ENCODE measurements at regions not wholly inside any gene's neighbourhood (a gene's known extent, or its start where the extent isn't known, plus 50 kb on each side); places are given as distances from the start of the nearest gene placed in this dataset.

DNA sequence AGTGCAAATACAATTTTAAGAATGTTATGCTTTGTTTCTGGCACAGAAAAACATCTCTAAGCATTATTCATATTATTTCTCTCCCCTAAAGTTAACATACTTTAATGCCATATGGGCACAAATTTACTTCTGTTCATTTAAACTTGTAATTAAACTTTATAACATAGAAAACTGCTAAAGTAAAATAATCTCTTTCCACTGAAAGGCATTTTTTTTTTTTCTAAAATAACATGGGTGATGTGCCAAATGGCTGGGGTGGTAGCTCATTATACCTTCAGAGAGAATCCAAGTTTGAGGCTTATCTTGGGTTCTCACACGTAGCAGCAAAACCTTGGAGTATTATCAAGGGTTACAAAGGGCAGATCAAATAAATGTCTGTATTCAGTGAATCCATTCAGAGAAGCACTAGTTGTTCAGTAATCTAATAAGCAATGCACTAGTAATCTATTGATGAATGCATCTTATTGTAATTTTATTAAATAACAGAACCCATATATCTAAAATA lies 257.6 kb upstream of the POU5F2 start (continued):
- TF ChIP-seq, protein P1, sequence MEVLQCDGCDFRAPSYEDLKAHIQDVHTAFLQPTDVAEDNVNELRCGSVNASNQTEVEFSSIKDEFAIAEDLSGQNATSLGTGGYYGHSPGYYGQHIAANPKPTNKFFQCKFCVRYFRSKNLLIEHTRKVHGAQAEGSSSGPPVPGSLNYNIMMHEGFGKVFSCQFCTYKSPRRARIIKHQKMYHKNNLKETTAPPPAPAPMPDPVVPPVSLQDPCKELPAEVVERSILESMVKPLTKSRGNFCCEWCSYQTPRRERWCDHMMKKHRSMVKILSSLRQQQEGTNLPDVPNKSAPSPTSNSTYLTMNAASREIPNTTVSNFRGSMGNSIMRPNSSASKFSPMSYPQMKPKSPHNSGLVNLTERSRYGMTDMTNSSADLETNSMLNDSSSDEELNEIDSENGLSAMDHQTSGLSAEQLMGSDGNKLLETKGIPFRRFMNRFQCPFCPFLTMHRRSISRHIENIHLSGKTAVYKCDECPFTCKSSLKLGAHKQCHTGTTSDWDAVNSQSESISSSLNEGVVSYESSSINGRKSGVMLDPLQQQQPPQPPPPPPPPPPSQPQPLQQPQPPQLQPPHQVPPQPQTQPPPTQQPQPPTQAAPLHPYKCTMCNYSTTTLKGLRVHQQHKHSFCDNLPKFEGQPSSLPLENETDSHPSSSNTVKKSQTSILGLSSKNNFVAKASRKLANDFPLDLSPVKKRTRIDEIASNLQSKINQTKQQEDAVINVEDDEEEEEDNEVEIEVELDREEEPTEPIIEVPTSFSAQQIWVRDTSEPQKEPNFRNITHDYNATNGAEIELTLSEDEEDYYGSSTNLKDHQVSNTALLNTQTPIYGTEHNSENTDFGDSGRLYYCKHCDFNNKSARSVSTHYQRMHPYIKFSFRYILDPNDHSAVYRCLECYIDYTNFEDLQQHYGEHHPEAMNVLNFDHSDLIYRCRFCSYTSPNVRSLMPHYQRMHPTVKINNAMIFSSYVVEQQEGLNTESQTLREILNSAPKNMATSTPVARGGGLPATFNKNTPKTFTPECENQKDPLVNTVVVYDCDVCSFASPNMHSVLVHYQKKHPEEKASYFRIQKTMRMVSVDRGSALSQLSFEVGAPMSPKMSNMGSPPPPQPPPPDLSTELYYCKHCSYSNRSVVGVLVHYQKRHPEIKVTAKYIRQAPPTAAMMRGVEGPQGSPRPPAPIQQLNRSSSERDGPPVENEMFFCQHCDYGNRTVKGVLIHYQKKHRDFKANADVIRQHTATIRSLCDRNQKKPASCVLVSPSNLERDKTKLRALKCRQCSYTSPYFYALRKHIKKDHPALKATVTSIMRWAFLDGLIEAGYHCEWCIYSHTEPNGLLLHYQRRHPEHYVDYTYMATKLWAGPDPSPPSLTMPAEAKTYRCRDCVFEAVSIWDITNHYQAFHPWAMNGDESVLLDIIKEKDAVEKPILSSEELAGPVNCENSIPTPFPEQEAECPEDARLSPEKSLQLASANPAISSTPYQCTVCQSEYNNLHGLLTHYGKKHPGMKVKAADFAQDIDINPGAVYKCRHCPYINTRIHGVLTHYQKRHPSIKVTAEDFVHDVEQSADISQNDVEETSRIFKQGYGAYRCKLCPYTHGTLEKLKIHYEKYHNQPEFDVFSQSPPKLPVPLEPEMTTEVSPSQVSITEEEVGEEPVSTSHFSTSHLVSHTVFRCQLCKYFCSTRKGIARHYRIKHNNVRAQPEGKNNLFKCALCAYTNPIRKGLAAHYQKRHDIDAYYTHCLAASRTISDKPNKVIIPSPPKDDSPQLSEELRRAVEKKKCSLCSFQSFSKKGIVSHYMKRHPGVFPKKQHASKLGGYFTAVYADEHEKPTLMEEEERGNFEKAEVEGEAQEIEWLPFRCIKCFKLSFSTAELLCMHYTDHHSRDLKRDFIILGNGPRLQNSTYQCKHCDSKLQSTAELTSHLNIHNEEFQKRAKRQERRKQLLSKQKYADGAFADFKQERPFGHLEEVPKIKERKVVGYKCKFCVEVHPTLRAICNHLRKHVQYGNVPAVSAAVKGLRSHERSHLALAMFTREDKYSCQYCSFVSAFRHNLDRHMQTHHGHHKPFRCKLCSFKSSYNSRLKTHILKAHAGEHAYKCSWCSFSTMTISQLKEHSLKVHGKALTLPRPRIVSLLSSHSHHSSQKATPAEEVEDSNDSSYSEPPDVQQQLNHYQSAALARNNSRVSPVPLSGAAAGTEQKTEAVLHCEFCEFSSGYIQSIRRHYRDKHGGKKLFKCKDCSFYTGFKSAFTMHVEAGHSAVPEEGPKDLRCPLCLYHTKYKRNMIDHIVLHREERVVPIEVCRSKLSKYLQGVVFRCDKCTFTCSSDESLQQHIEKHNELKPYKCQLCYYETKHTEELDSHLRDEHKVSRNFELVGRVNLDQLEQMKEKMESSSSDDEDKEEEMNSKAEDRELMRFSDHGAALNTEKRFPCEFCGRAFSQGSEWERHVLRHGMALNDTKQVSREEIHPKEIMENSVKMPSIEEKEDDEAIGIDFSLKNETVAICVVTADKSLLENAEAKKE (CRISPR knock-in tag; IDR thresholded peaks at IDR 0.05): no peak
- TF ChIP-seq NANOG (IDR thresholded peaks at IDR 0.05; ENCODE audit: borderline replicate concordance) (no peak), EZH2phosphoT487 (IDR thresholded peaks at IDR 0.05; ENCODE audit: unreplicated experiment) (no peak)
- TF ChIP-seq, protein P2, sequence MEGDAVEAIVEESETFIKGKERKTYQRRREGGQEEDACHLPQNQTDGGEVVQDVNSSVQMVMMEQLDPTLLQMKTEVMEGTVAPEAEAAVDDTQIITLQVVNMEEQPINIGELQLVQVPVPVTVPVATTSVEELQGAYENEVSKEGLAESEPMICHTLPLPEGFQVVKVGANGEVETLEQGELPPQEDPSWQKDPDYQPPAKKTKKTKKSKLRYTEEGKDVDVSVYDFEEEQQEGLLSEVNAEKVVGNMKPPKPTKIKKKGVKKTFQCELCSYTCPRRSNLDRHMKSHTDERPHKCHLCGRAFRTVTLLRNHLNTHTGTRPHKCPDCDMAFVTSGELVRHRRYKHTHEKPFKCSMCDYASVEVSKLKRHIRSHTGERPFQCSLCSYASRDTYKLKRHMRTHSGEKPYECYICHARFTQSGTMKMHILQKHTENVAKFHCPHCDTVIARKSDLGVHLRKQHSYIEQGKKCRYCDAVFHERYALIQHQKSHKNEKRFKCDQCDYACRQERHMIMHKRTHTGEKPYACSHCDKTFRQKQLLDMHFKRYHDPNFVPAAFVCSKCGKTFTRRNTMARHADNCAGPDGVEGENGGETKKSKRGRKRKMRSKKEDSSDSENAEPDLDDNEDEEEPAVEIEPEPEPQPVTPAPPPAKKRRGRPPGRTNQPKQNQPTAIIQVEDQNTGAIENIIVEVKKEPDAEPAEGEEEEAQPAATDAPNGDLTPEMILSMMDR (conservative IDR thresholded peaks at IDR 0.05; ENCODE audit: low read depth in 2 of 2): no peak

DNA sequence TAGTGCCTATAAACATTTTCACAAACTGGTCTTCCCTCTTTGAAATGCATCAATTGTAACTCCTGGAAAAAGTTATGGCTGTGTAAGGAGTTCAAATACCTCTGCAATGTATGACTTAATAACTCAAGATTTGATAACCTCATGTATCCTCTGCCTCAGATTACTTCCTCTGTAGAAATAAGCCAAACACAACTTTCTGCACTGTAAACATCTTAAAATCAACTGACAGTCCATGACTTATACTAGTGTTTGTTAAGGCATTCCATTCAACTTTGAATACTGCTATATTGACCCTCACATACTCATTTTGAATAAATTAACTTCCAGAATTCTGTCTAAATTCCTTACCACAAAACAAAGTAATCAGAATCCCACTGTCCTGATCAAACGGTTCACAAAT lies 256.2 kb upstream of the POU5F2 start:
- no peak overlapping the region for H3K4me2 ChIP-seq
- no peaks in the 10 kb centered on the region for H3K4me1 Mint-ChIP-seq
- H3K27me3 Mint-ChIP-seq (ENCODE audit: insufficient read depth, low read depth, poor library complexity): no peaks in the 10 kb centered on the region
- no peak overlapping the region for H3K27ac ChIP-seq (ENCODE audit: low read depth)
- no peaks in the 10 kb centered on the region for H3K79me2 ChIP-seq (replicated peaks; ENCODE audit: insufficient read depth)
- H3K4me1 ChIP-seq (ENCODE audit: insufficient read depth): no peaks in the 10 kb centered on the region
- no peaks in the 10 kb centered on the region for H3K9me2 ChIP-seq (ENCODE audit: insufficient read depth)
- no peak overlapping the region for H3K4me3 ChIP-seq
- no peak overlapping the region for H3K4me3 Mint-ChIP-seq
- no peak overlapping the region for H2AFZ ChIP-seq
- H4K20me1 ChIP-seq (replicated peaks; ENCODE audit: insufficient read depth): no peaks in the 10 kb centered on the region
- no peaks in the 10 kb centered on the region for H3K9me3 Mint-ChIP-seq
- DNase-seq (ENCODE audit: low spot score) (no peak), ATAC-seq (no peak)
- no peaks in the 10 kb centered on the region for H3K27me3 ChIP-seq (ENCODE audit: insufficient read depth)
- H3K36me3 ChIP-seq (ENCODE audit: insufficient read depth): no peaks in the 10 kb centered on the region
- no peaks in the 10 kb centered on the region for H3F3A ChIP-seq (replicated peaks; ENCODE audit: low read depth)
- H3K36me3 Mint-ChIP-seq (ENCODE audit: low read depth): no peaks in the 10 kb centered on the region
- H3K27ac Mint-ChIP-seq: no peak overlapping the region
- TF ChIP-seq CREB1 (CRISPR knock-in tag; IDR thresholded peaks at IDR 0.05; ENCODE audit: low read depth): no peak
- TF ChIP-seq STAT1 (IDR thresholded peaks at IDR 0.05; ENCODE audit: unreplicated experiment): no peak
- no peak for TF ChIP-seq EZH2 (IDR thresholded peaks at IDR 0.05; ENCODE audit: low read depth, unreplicated experiment)
- TF ChIP-seq ZNF114 (CRISPR knock-in tag; IDR thresholded peaks at IDR 0.05): no peak
- TF ChIP-seq, protein P3, sequence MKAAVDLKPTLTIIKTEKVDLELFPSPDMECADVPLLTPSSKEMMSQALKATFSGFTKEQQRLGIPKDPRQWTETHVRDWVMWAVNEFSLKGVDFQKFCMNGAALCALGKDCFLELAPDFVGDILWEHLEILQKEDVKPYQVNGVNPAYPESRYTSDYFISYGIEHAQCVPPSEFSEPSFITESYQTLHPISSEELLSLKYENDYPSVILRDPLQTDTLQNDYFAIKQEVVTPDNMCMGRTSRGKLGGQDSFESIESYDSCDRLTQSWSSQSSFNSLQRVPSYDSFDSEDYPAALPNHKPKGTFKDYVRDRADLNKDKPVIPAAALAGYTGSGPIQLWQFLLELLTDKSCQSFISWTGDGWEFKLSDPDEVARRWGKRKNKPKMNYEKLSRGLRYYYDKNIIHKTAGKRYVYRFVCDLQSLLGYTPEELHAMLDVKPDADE (IDR thresholded peaks at IDR 0.05): no peak
- no peak for TF ChIP-seq JUNB (IDR thresholded peaks at IDR 0.05; ENCODE audit: unreplicated experiment)
- TF ChIP-seq, protein P4, sequence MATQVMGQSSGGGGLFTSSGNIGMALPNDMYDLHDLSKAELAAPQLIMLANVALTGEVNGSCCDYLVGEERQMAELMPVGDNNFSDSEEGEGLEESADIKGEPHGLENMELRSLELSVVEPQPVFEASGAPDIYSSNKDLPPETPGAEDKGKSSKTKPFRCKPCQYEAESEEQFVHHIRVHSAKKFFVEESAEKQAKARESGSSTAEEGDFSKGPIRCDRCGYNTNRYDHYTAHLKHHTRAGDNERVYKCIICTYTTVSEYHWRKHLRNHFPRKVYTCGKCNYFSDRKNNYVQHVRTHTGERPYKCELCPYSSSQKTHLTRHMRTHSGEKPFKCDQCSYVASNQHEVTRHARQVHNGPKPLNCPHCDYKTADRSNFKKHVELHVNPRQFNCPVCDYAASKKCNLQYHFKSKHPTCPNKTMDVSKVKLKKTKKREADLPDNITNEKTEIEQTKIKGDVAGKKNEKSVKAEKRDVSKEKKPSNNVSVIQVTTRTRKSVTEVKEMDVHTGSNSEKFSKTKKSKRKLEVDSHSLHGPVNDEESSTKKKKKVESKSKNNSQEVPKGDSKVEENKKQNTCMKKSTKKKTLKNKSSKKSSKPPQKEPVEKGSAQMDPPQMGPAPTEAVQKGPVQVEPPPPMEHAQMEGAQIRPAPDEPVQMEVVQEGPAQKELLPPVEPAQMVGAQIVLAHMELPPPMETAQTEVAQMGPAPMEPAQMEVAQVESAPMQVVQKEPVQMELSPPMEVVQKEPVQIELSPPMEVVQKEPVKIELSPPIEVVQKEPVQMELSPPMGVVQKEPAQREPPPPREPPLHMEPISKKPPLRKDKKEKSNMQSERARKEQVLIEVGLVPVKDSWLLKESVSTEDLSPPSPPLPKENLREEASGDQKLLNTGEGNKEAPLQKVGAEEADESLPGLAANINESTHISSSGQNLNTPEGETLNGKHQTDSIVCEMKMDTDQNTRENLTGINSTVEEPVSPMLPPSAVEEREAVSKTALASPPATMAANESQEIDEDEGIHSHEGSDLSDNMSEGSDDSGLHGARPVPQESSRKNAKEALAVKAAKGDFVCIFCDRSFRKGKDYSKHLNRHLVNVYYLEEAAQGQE (IDR thresholded peaks at IDR 0.05; ENCODE audit: unreplicated experiment): no peak
